ENCODE measurements at regions not wholly inside any gene's neighbourhood (a gene's known extent, or its start where the extent isn't known, plus 50 kb on each side); places are given as distances from the start of the nearest gene placed in this dataset.

DNA sequence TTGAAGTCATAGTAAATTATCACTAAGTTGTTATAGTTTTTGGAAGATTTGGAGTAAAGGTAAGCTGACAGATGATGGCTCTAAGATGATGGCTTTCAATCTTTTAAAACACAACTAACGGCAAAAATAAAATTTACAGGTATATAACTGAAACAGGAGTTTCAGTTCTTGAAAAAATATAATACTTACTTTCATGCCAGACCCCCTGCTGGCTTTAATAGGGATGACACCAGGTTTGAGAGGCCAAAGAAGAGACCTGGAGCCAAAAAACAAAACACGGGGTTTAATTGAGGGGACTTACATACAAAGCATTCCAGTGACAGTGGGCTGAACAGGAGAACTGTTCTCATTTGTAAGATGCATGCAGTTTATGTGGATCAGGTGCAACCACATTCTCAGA, 301.7 kb upstream of the PCSK5 start:
- ChIA-PET POLR2A (no interaction called here), CTCF (ENCODE audit: low intra/inter-chr PET ratio, low total read pairs) (no interaction called here)
- in situ Hi-C loops (cut with HindIII; ENCODE audit: extremely low pct_ligation_motif_present, low pct_unique_long_range_greater_than_20kb) (no loop called here), intact Hi-C loops (cut with micrococcal nuclease; ENCODE audit: unreplicated experiment) (loop anchor here (10.0 kb wide), 1 partner anchor 324 kb away; no protein-coding TSS in a partner anchor)
- no peak for FAIRE-seq
- no TSS peak for BruUV-seq (replicated peaks)
- H2AFZ ChIP-seq (ENCODE audit: low read length) = no peak overlapping the region
- no peaks in the 10 kb centered on the region for H3K79me2 ChIP-seq (ENCODE audit: insufficient read depth, low read length)
- no peak overlapping the region for H3K9ac ChIP-seq (ENCODE audit: insufficient read depth, low read depth, low read length)
- 0% methylated on average over 2 of the region's 2 CpGs for WGBS (ENCODE audit: low lambda C conversion rate)
- no peaks in the 10 kb centered on the region for H3K9me3 ChIP-seq (ENCODE audit: low read length)
- H3K27me3 ChIP-seq (ENCODE audit: control insufficient read depth in 1 of 2, insufficient read depth in 2 of 2, low read length in 2 of 2) = no peaks in the 10 kb centered on the region
- TF ChIP-seq ZFP91 (CRISPR knock-in tag; IDR thresholded peaks at IDR 0.05; ENCODE audit: borderline replicate concordance) (no peak), MED13 (CRISPR knock-in tag; IDR thresholded peaks at IDR 0.05) (no peak), ATF6 (CRISPR knock-in tag; conservative IDR thresholded peaks at IDR 0.05) (no peak), ZNF749 (CRISPR knock-in tag; IDR thresholded peaks at IDR 0.05; ENCODE audit: borderline replicate concordance) (no peak), ZMAT3 (CRISPR knock-in tag; conservative IDR thresholded peaks at IDR 0.05) (no peak), ZMYM2 (CRISPR knock-in tag; IDR thresholded peaks at IDR 0.05) (no peak), ZNF496 (CRISPR knock-in tag; IDR thresholded peaks at IDR 0.05; ENCODE audit: insufficient replicate concordance) (no peak), ARNTL (CRISPR knock-in tag; IDR thresholded peaks at IDR 0.05) (no peak), ZNF577 (CRISPR knock-in tag; IDR thresholded peaks at IDR 0.05; ENCODE audit: borderline replicate concordance, low read depth) (no peak), AGO2 (optimal IDR thresholded peaks at IDR 0.05; ENCODE audit: low read depth, low read length) (no peak), ZNF782 (CRISPR knock-in tag; IDR thresholded peaks at IDR 0.05; ENCODE audit: borderline replicate concordance) (no peak)
- TF ChIP-seq, protein P1, sequence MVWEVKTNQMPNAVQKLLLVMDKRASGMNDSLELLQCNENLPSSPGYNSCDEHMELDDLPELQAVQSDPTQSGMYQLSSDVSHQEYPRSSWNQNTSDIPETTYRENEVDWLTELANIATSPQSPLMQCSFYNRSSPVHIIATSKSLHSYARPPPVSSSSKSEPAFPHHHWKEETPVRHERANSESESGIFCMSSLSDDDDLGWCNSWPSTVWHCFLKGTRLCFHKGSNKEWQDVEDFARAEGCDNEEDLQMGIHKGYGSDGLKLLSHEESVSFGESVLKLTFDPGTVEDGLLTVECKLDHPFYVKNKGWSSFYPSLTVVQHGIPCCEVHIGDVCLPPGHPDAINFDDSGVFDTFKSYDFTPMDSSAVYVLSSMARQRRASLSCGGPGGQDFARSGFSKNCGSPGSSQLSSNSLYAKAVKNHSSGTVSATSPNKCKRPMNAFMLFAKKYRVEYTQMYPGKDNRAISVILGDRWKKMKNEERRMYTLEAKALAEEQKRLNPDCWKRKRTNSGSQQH (CRISPR knock-in tag; IDR thresholded peaks at IDR 0.05; ENCODE audit: low read depth) = no peak
- TF ChIP-seq, protein P2, sequence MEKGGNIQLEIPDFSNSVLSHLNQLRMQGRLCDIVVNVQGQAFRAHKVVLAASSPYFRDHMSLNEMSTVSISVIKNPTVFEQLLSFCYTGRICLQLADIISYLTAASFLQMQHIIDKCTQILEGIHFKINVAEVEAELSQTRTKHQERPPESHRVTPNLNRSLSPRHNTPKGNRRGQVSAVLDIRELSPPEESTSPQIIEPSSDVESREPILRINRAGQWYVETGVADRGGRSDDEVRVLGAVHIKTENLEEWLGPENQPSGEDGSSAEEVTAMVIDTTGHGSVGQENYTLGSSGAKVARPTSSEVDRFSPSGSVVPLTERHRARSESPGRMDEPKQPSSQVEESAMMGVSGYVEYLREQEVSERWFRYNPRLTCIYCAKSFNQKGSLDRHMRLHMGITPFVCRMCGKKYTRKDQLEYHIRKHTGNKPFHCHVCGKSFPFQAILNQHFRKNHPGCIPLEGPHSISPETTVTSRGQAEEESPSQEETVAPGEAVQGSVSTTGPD (CRISPR knock-in tag; IDR thresholded peaks at IDR 0.05) = no peak
- H3K27ac ChIP-seq (ENCODE audit: extremely low read length, insufficient read depth, low read length) = no peak overlapping the region
- no peak for ATAC-seq
- no peaks in the 10 kb centered on the region for H4K20me1 ChIP-seq (ENCODE audit: insufficient read depth, low read length)
- H3K4me2 ChIP-seq (ENCODE audit: low read depth, low read length) = no peak overlapping the region
- DNase-seq (ENCODE audit: low spot score) = no peak
- H3K4me1 ChIP-seq (ENCODE audit: insufficient read depth, low read length) = no peaks in the 10 kb centered on the region
- no peak overlapping the region for H3K4me3 ChIP-seq (replicated peaks in 1 of 3; ENCODE audit: insufficient read depth in 1 of 3, low read depth in 2 of 3, low read length in 3 of 3)
- H3K36me3 ChIP-seq (replicated peaks in 1 of 2; ENCODE audit: control insufficient read depth in 1 of 2, insufficient read depth in 2 of 2, low read length in 2 of 2) = no peaks in the 10 kb centered on the region
